HEK293 (cell line): ENCODE measurements at regions not wholly inside any gene's neighbourhood (a gene's known extent, or its start where the extent isn't known, plus 50 kb on each side); places are given as distances from the start of the nearest gene placed in this dataset.

ENCODE experiments used
- CTCF ChIA-PET: fragments of 350-600 bp; formaldehyde crosslinking; extraction: SDS; loops from one replicate; lab custom pipeline; 2021; ENCODE audit warnings: antibody characterized with exemption; lab: Yijun Ruan, JAX
- POLR2A ChIA-PET: fragments of 300-600 bp; formaldehyde crosslinking; extraction: SDS; loops from one replicate; lab custom pipeline; 2020; ENCODE audit warnings: antibody characterized with exemption, inconsistent platforms; lab: Yijun Ruan, JAX
- H3K27ac ChIP-seq: fragments of 200-500 bp; sonication (Bioruptor generic); 2 replicates; pipeline ENCODE4 v1.5.1; 2014; ENCODE audit warnings: low read depth, low read length, control low read depth, inconsistent platforms; ENCODE audit errors: extremely low read depth
- H3K36me3 ChIP-seq, 2 experiments: fragments of 200-500 bp in 1 of 2; sonication (Bioruptor generic) in 1 of 2; 1 replicate in 1 of 2; 2 replicates in 1 of 2; pipeline ENCODE4 v1.5.1; 2014 to 2017; ENCODE audit warnings: inconsistent platforms in 2 of 2, low read length in 2 of 2; ENCODE audit not compliant: control insufficient read depth in 2 of 2, insufficient read depth in 1 of 2
- H3K4me1 ChIP-seq: fragments of 200-500 bp; sonication (Bioruptor generic); 2 replicates; pipeline ENCODE4 v1.5.1; 2014; ENCODE audit warnings: mild to moderate bottlenecking, low read length, inconsistent platforms; ENCODE audit not compliant: control insufficient read depth, insufficient read depth
- H3K4me3 ChIP-seq: 2 replicates; pipeline ENCODE4 v1.5.1; 2011; ENCODE audit warnings: low read depth, mild to moderate bottlenecking, control low read depth, low read length, moderate library complexity
- H3K9me3 ChIP-seq: fragments of 200-500 bp; sonication (Bioruptor generic); 2 replicates; pipeline ENCODE4 v1.5.1; 2014; ENCODE audit warnings: low read depth, low read length, inconsistent platforms; ENCODE audit not compliant: control insufficient read depth, insufficient read depth
- FEZF1 ChIP-seq: fragments of 450-650 bp; formaldehyde crosslinking; IDR thresholded peaks from 2 replicates; pipeline ENCODE4 v1.5.1; 2016; ENCODE audit warnings: missing biosample characterization, missing genetic modification characterization
- GFI1B ChIP-seq: fragments of 450-650 bp; formaldehyde crosslinking; IDR thresholded peaks from 2 replicates; pipeline ENCODE4 v1.5.1; 2016; ENCODE audit warnings: missing biosample characterization, missing genetic modification characterization
- PBX3 ChIP-seq: sonication (generic); formaldehyde crosslinking; IDR thresholded peaks from 2 replicates; pipeline ENCODE4 v1.8.1; 2022; ENCODE audit warnings: mild to moderate bottlenecking, moderate library complexity, missing genetic modification reagents
- PRDM6 ChIP-seq: fragments of 450-650 bp; formaldehyde crosslinking; IDR thresholded peaks from 2 replicates; pipeline ENCODE4 v1.5.1; 2017; ENCODE audit warnings: missing biosample characterization, missing genetic modification characterization
- REPIN1 ChIP-seq: fragments of 450-650 bp; formaldehyde crosslinking; IDR thresholded peaks from 2 replicates; pipeline ENCODE4 v1.5.1; 2017; ENCODE audit warnings: missing biosample characterization, missing genetic modification characterization, low read depth
- SP3 ChIP-seq: fragments of 450-650 bp; formaldehyde crosslinking; IDR thresholded peaks from 2 replicates; pipeline ENCODE4 v1.5.1; 2016; ENCODE audit warnings: missing biosample characterization, missing genetic modification characterization
- ZBTB11 ChIP-seq: fragments of 450-650 bp; formaldehyde crosslinking; conservative IDR thresholded peaks from 2 replicates; pipeline ENCODE4 v1.5.1; 2016; ENCODE audit warnings: low read depth, missing biosample characterization, missing genetic modification characterization
- ZBTB44 ChIP-seq: fragments of 450-650 bp; IDR thresholded peaks from 2 replicates; pipeline ENCODE4 v1.5.1; 2018; ENCODE audit warnings: missing biosample characterization, mild to moderate bottlenecking, missing genetic modification characterization
- ZNF138 ChIP-seq: fragments of 450-650 bp; formaldehyde crosslinking; IDR thresholded peaks from 2 replicates; pipeline ENCODE4 v1.5.1; 2016; ENCODE audit warnings: missing biosample characterization, missing genetic modification characterization, borderline replicate concordance
- ZNF169 ChIP-seq: fragments of 450-650 bp; formaldehyde crosslinking; IDR thresholded peaks from 2 replicates; pipeline ENCODE4 v1.5.1; 2016; ENCODE audit warnings: missing biosample characterization, missing genetic modification characterization
- ZNF214 ChIP-seq: fragments of 450-650 bp; formaldehyde crosslinking; IDR thresholded peaks from 2 replicates; pipeline ENCODE4 v1.5.1; 2017; ENCODE audit warnings: missing biosample characterization, mild to moderate bottlenecking, missing genetic modification characterization, borderline replicate concordance
- ZNF26 ChIP-seq: fragments of 450-650 bp; formaldehyde crosslinking; IDR thresholded peaks from 2 replicates; pipeline ENCODE4 v1.5.1; 2016; ENCODE audit warnings: missing biosample characterization, missing genetic modification characterization
- ZNF292 ChIP-seq: fragments of 450-650 bp; formaldehyde crosslinking; IDR thresholded peaks from 2 replicates; pipeline ENCODE4 v1.5.1; 2016; ENCODE audit warnings: low read depth, missing biosample characterization, missing genetic modification characterization, borderline replicate concordance
- ZNF596 ChIP-seq: fragments of 450-650 bp; IDR thresholded peaks from 2 replicates; pipeline ENCODE4 v1.5.0; 2018; ENCODE audit warnings: missing biosample characterization, mild to moderate bottlenecking, missing genetic modification characterization, moderate library complexity
- ZNF621 ChIP-seq: fragments of 450-650 bp; formaldehyde crosslinking; IDR thresholded peaks from 2 replicates; pipeline ENCODE4 v1.5.1; 2017; ENCODE audit warnings: missing biosample characterization, missing genetic modification characterization
- ZNF664 ChIP-seq: fragments of 450-650 bp; formaldehyde crosslinking; IDR thresholded peaks from 2 replicates; pipeline ENCODE4 v1.5.1; 2016; ENCODE audit warnings: missing biosample characterization, missing genetic modification characterization
- ZSCAN30 ChIP-seq: fragments of 450-650 bp; IDR thresholded peaks from 2 replicates; pipeline ENCODE4 v1.5.1; 2018; ENCODE audit warnings: missing biosample characterization, mild to moderate bottlenecking, missing genetic modification characterization, moderate library complexity
- ZSCAN5A ChIP-seq: fragments of 450-650 bp; formaldehyde crosslinking; IDR thresholded peaks from 2 replicates; pipeline ENCODE4 v1.5.1; 2016; ENCODE audit warnings: missing biosample characterization, missing genetic modification characterization

- no peak for TF ChIP-seq GFI1B (tag by site-specific recombination)
- TF ChIP-seq ZNF596 (tag by site-specific recombination), result no peak
- no peak for TF ChIP-seq FEZF1 (tag by site-specific recombination)
- no peak for TF ChIP-seq PRDM6 (tag by site-specific recombination)
- no peak for TF ChIP-seq ZNF26
- no peak for TF ChIP-seq ZNF621 (tag by site-specific recombination)
- no peak for TF ChIP-seq ZNF664 (tag by site-specific recombination)
- TF ChIP-seq ZSCAN30 (tag by site-specific recombination), result no peak
- TF ChIP-seq ZNF169 (tag by site-specific recombination), result no peak
- TF ChIP-seq SP3 (tag by site-specific recombination), result no peak
- no peak for TF ChIP-seq ZBTB11 (tag by site-specific recombination)
- TF ChIP-seq ZSCAN5A (tag by site-specific recombination), result no peak
- TF ChIP-seq ZNF214 (tag by site-specific recombination), result no peak
- TF ChIP-seq ZBTB44 (tag by site-specific recombination), result no peak
- no peak for TF ChIP-seq REPIN1 (tag by site-specific recombination)
- TF ChIP-seq ZNF138 (tag by site-specific recombination), result no peak
- no peak for TF ChIP-seq PBX3 (CRISPR knock-in tag)
- no peak for TF ChIP-seq ZNF292 (tag by site-specific recombination)
- Histone ChIP-seq H3K4me3 (no peak overlapping the region), H3K27ac (no peak overlapping the region), H3K4me1 (no peaks in the 10 kb centered on the region), H3K36me3 (no peaks in the 10 kb centered on the region), H3K9me3 (no peaks in the 10 kb centered on the region)
- CTCF ChIA-PET, result no interaction called here
- POLR2A ChIA-PET, result no interaction called here
Observed at GRCh38 chr13:97520061-97520460, 86.1 kb downstream of the RAP2A start.
